Stomach (tissue), 8 donors: ENCODE measurements at regions not wholly inside any gene's neighbourhood (a gene's known extent, or its start where the extent isn't known, plus 50 kb on each side); places are given as distances from the start of the nearest gene placed in this dataset.
"Not testable (repeated sequence)": the region's sequence is repeated elsewhere in the genome, so short reads cannot be mapped to it uniquely, and the experiment has no call there.

Experiments
- DNase-seq, 2 donors: peaks; one replicate each; pipeline versions ENCODE4 v3.0.0 to v3.0.0-alpha.2; 2013 to 2019
- H3K27ac ChIP-seq, 5 donors: fragments of 200-600 bp in 4 of 5; sonication (generic) in 4 of 5; one replicate each; pipeline ENCODE4 v1.5.1; 2013 to 2019; ENCODE audit warnings: mild to moderate bottlenecking in 1 of 5, moderate library complexity in 1 of 5
- H3K27me3 ChIP-seq, 3 donors: fragments of 200-600 bp; sonication (generic); one replicate each; pipeline ENCODE4 v1.5.1; 2017 to 2019; ENCODE audit warnings: mixed run types in 1 of 3
- H3K36me3 ChIP-seq, 4 donors: fragments of 200-600 bp; sonication (generic); 1 replicate in 3 of 4; 2 replicates in 1 of 4; pipeline ENCODE4 v1.5.1; 2016 to 2019
- H3K4me1 ChIP-seq, 4 donors: fragments of 200-600 bp; sonication (generic); one replicate each; pipeline ENCODE4 v1.5.1; 2016 to 2019
- H3K4me3 ChIP-seq, 4 donors: fragments of 200-600 bp; sonication (generic) in 3 of 4; one replicate each; pipeline ENCODE4 v1.5.1; 2016 to 2019; ENCODE audit warnings: mild to moderate bottlenecking in 1 of 4
- H3K9me3 ChIP-seq, 4 donors: fragments of 200-600 bp; sonication (generic); one replicate each; pipeline ENCODE4 v1.5.1; 2016 to 2019
- CTCF ChIP-seq, 7 experiments: fragments of 450-650 bp in 4 of 7; fragments of 200-600 bp in 3 of 7; sonication (generic) in 3 of 7; IDR thresholded peaks; one replicate each; pipeline ENCODE4 v1.5.1; 2016 to 2019; ENCODE audit warnings: antibody characterized with exemption in 7 of 7, control low read depth in 2 of 7, mild to moderate bottlenecking in 1 of 7
- EP300 ChIP-seq: sonication (generic); formaldehyde crosslinking; IDR thresholded peaks from one replicate; pipeline ENCODE4 v1.6.1; 2017; ENCODE audit warnings: antibody characterized with exemption
- POLR2A ChIP-seq, 4 donors: fragments of 450-650 bp; IDR thresholded peaks; one replicate each; pipeline ENCODE4 v1.6.1; 2016; ENCODE audit warnings: antibody characterized with exemption in 4 of 4, control low read depth in 2 of 4, mild to moderate bottlenecking in 1 of 4, moderate library complexity in 1 of 4
- POLR2AphosphoS5 ChIP-seq, 3 donors: sonication (generic); formaldehyde crosslinking; IDR thresholded peaks; one replicate each; pipeline ENCODE4 v1.6.1; 2016; ENCODE audit warnings: antibody characterized with exemption in 3 of 3
- WGBS, 5 donors: extraction: QIAGEN DNeasy Blood & Tissue Kit in 3 of 5; methylation state at CpG; one replicate each; pipeline versions ENCODE4 v1.1.5 to v1.1.7; 2013 to 2018; 5-methylcytosine and 5-hydroxymethylcytosine counted together
- intact Hi-C: fragments of 100-400 bp; cut with DNase I; formaldehyde crosslinking; loops from one replicate; pipeline ENCODE4 v1.15.1; 2023; ENCODE audit warnings: low total_unique reads
- donor health status: healthy with polysubstance abuse.
- donor health status: Bipolar disorder and iron deficiency.
- donor health status: healthy.

GRCh38 chr9:89687188-89687587 lies 82.4 kb downstream of the GADD45G start:
- Histone ChIP-seq H3K27me3 (no peaks in the 10 kb centered on the region), H3K27ac (no peak overlapping the region), H3K4me1 (peaks cover 0 to 16% (median 6%) of the 10 kb centered on the region in 4 donors), H3K4me3 (no peak overlapping the region), H3K36me3 (no peaks in the 10 kb centered on the region), H3K9me3 (no peaks in the 10 kb centered on the region)
- no peak for DNase-seq
- intact Hi-C loops = no loop called here
- WGBS, 5 donors = 74 to 95% (median 79%) methylated on average over 3 of the region's 3 CpGs
- TF ChIP-seq EP300 (no peak), POLR2A (IDR thresholded peaks at IDR 0.05) (no peak), CTCF (IDR thresholded peaks at IDR 0.05) (no peak), POLR2AphosphoS5 (IDR thresholded peaks at IDR 0.05) (no peak)

- Histone ChIP-seq H3K9me3 (no peaks in the 10 kb centered on the region), H3K27ac (no peak overlapping the region), H3K4me3 (no peak overlapping the region), H3K4me1 (peaks cover 0 to 16% (median 6%) of the 10 kb centered on the region in 4 donors), H3K36me3 (no peaks in the 10 kb centered on the region), H3K27me3 (no peaks in the 10 kb centered on the region)
- intact Hi-C loops = no loop called here
- WGBS, 5 donors = 83 to 90% (median 85%) methylated on average over 6 of the region's 6 CpGs
- TF ChIP-seq POLR2AphosphoS5 (IDR thresholded peaks at IDR 0.05) = no peak
- no peak for TF ChIP-seq CTCF (IDR thresholded peaks at IDR 0.05)
- TF ChIP-seq EP300 = no peak
- TF ChIP-seq POLR2A (IDR thresholded peaks at IDR 0.05) = no peak
- no peak for DNase-seq
Observed at GRCh38 chr9:89687848-89688247, 83.0 kb downstream of the GADD45G start.

GRCh38 chr9:89689321-89689720 lies 84.5 kb downstream of the GADD45G start:
- 73 to 84% (median 82%) methylated on average over 5 of the region's 5 CpGs for WGBS, 5 donors
- H3K9me3 ChIP-seq, H3K27ac ChIP-seq, H3K4me3 ChIP-seq, intact Hi-C loops, DNase-seq, H3K36me3 ChIP-seq, H3K27me3 ChIP-seq: not testable (repeated sequence)
- H3K4me1 ChIP-seq = peaks cover 0 to 16% (median 6%) of the 10 kb centered on the region in 4 donors

- Histone ChIP-seq H3K36me3 (no peaks in the 10 kb centered on the region), H3K4me1 (peaks cover 0 to 7% (median 0%) of the 10 kb centered on the region in 4 donors), H3K4me3 (no peak overlapping the region), H3K27ac (no peak overlapping the region), H3K27me3 (no peaks in the 10 kb centered on the region), H3K9me3 (no peaks in the 10 kb centered on the region)
- 12 to 62% (median 31%) methylated on average over 3 of the region's 3 CpGs for WGBS, 5 donors
- TF ChIP-seq CTCF (IDR thresholded peaks at IDR 0.05) (no peak), POLR2A (IDR thresholded peaks at IDR 0.05) (no peak), EP300 (no peak), POLR2AphosphoS5 (IDR thresholded peaks at IDR 0.05) (no peak)
- DNase-seq = no peak
- intact Hi-C loops = no loop called here
Observed at GRCh38 chr9:89690334-89690912, 85.6 kb downstream of the GADD45G start.

GRCh38 chr9:89695441-89695891 lies 90.7 kb downstream of the GADD45G start:
- intact Hi-C loops = no loop called here
- Histone ChIP-seq H3K27ac (no peak overlapping the region), H3K36me3 (no peaks in the 10 kb centered on the region), H3K4me3 (no peak overlapping the region), H3K27me3 (no peaks in the 10 kb centered on the region), H3K9me3 (no peaks in the 10 kb centered on the region), H3K4me1 (peaks cover 0 to 5% (median 0%) of the 10 kb centered on the region in 4 donors)
- no peak for DNase-seq
- TF ChIP-seq POLR2A (IDR thresholded peaks at IDR 0.05) = no peak
- no peak for TF ChIP-seq POLR2AphosphoS5 (IDR thresholded peaks at IDR 0.05)
- TF ChIP-seq CTCF (IDR thresholded peaks at IDR 0.05) = no peak
- TF ChIP-seq EP300 = no peak
- 82 to 91% (median 83%) methylated on average over 5 of the region's 5 CpGs for WGBS, 5 donors

GRCh38 chr9:89695979-89696378 lies 91.2 kb downstream of the GADD45G start:
- H3K9me3 ChIP-seq, H3K4me1 ChIP-seq, H3K27ac ChIP-seq, H3K4me3 ChIP-seq, intact Hi-C loops, H3K36me3 ChIP-seq, DNase-seq, H3K27me3 ChIP-seq: not testable (repeated sequence)
- 92 to 98% (median 97%) methylated on average over 6 of the region's 6 CpGs for WGBS, 5 donors
